ENCODE measurements at regions not wholly inside any gene's neighbourhood (a gene's known extent, or its start where the extent isn't known, plus 50 kb on each side); places are given as distances from the start of the nearest gene placed in this dataset.
"Not testable (repeated sequence)": the region's sequence is repeated elsewhere in the genome, so short reads cannot be mapped to it uniquely, and the experiment has no call there.

GRCh38 chr15:34501131-34501530, 63.5 kb upstream of the GOLGA8A start:
- H3F3A ChIP-seq (ENCODE audit: insufficient read depth, low read depth): no peaks in the 10 kb centered on the region
- H3K79me2 ChIP-seq (ENCODE audit: low read depth): no peaks in the 10 kb centered on the region
- no peak for TF ChIP-seq EZH2 (IDR thresholded peaks at IDR 0.05; ENCODE audit: low read depth)
- CTCF ChIA-PET: no interaction called here
- no peaks in the 10 kb centered on the region for H3K27me3 ChIP-seq (ENCODE audit: insufficient read depth, low read depth)
- no peak overlapping the region for H2AFZ ChIP-seq
- BruUV-seq (replicated peaks): no TSS peak
- H3K27ac ChIP-seq: no peak overlapping the region
- H3K4me1 ChIP-seq (replicated peaks; ENCODE audit: insufficient read depth): no peaks in the 10 kb centered on the region
- H4K20me1 ChIP-seq (ENCODE audit: insufficient read depth): no peaks in the 10 kb centered on the region
- POLR2A ChIA-PET (ENCODE audit: unreplicated experiment): no interaction called here
- no peak for DNase-seq
- H3K9me2 ChIP-seq (ENCODE audit: insufficient read depth): no peaks in the 10 kb centered on the region
- no peak overlapping the region for H3K4me2 ChIP-seq
- intact Hi-C loops (cut with micrococcal nuclease; ENCODE audit: unreplicated experiment): no loop called here
- H3K9me3 ChIP-seq (ENCODE audit: insufficient read depth, low read depth): no peaks in the 10 kb centered on the region
- no peak overlapping the region for H3K4me3 ChIP-seq
- no peaks in the 10 kb centered on the region for H3K36me3 ChIP-seq (ENCODE audit: low read depth)

GRCh38 chr15:34496207-34496995, 58.8 kb upstream of the GOLGA8A start:
- Histone ChIP-seq H3K27me3 (ENCODE audit: insufficient read depth, low read depth) (no peaks in the 10 kb centered on the region), H3K9me3 (ENCODE audit: insufficient read depth, low read depth) (no peaks in the 10 kb centered on the region), H4K20me1 (ENCODE audit: insufficient read depth) (no peaks in the 10 kb centered on the region), H3K9me2 (ENCODE audit: insufficient read depth) (no peaks in the 10 kb centered on the region), H3K4me1 (replicated peaks; ENCODE audit: insufficient read depth) (no peaks in the 10 kb centered on the region), H3K27ac (no peak overlapping the region), H3K4me3 (no peak overlapping the region), H3F3A (ENCODE audit: insufficient read depth, low read depth) (no peaks in the 10 kb centered on the region), H3K36me3 (ENCODE audit: low read depth) (no peaks in the 10 kb centered on the region), H2AFZ (no peak overlapping the region), H3K79me2 (ENCODE audit: low read depth) (no peaks in the 10 kb centered on the region), H3K4me2 (no peak overlapping the region)
- BruUV-seq (replicated peaks): no TSS peak
- TF ChIP-seq EZH2 (IDR thresholded peaks at IDR 0.05; ENCODE audit: low read depth) (no peak), CTCF (conservative IDR thresholded peaks at IDR 0.05) (no peak)
- POLR2A ChIA-PET (ENCODE audit: unreplicated experiment): no interaction called here
- CTCF ChIA-PET: no interaction called here
- DNase-seq: no peak
- intact Hi-C loops (cut with micrococcal nuclease; ENCODE audit: unreplicated experiment): no loop called here

- H3K27me3 ChIP-seq (ENCODE audit: insufficient read depth, low read depth); H3K4me3 ChIP-seq; BruUV-seq (replicated peaks); H3K4me1 ChIP-seq (replicated peaks; ENCODE audit: insufficient read depth); H3K79me2 ChIP-seq (ENCODE audit: low read depth); CTCF ChIA-PET; H3K27ac ChIP-seq; H3K4me2 ChIP-seq; H4K20me1 ChIP-seq (ENCODE audit: insufficient read depth); DNase-seq; H3F3A ChIP-seq (ENCODE audit: insufficient read depth, low read depth); H3K36me3 ChIP-seq (ENCODE audit: low read depth); H2AFZ ChIP-seq; H3K9me3 ChIP-seq (ENCODE audit: insufficient read depth, low read depth); intact Hi-C loops (cut with micrococcal nuclease; ENCODE audit: unreplicated experiment); POLR2A ChIA-PET (ENCODE audit: unreplicated experiment); H3K9me2 ChIP-seq (ENCODE audit: insufficient read depth): not testable (repeated sequence)
Observed at GRCh38 chr15:34495707-34496106, 58.1 kb upstream of the GOLGA8A start.

- no peaks in the 10 kb centered on the region for H3K9me2 ChIP-seq (ENCODE audit: insufficient read depth)
- intact Hi-C loops (cut with micrococcal nuclease; ENCODE audit: unreplicated experiment): no loop called here
- no peak overlapping the region for H3K4me2 ChIP-seq
- TF ChIP-seq EZH2 (IDR thresholded peaks at IDR 0.05; ENCODE audit: low read depth) (no peak), CTCF (conservative IDR thresholded peaks at IDR 0.05) (no peak)
- H3K36me3 ChIP-seq (ENCODE audit: low read depth): no peaks in the 10 kb centered on the region
- BruUV-seq (replicated peaks): no TSS peak
- no peak for DNase-seq
- CTCF ChIA-PET: no interaction called here
- no peaks in the 10 kb centered on the region for H3F3A ChIP-seq (ENCODE audit: insufficient read depth, low read depth)
- H2AFZ ChIP-seq: no peak overlapping the region
- H3K4me3 ChIP-seq: no peak overlapping the region
- no peaks in the 10 kb centered on the region for H4K20me1 ChIP-seq (ENCODE audit: insufficient read depth)
- H3K27ac ChIP-seq: no peak overlapping the region
- no peaks in the 10 kb centered on the region for H3K27me3 ChIP-seq (ENCODE audit: insufficient read depth, low read depth)
- POLR2A ChIA-PET (ENCODE audit: unreplicated experiment): no interaction called here
- H3K79me2 ChIP-seq (ENCODE audit: low read depth): no peaks in the 10 kb centered on the region
- H3K9me3 ChIP-seq (ENCODE audit: insufficient read depth, low read depth): no peaks in the 10 kb centered on the region
- H3K4me1 ChIP-seq (replicated peaks; ENCODE audit: insufficient read depth): no peaks in the 10 kb centered on the region
Observed at GRCh38 chr15:34494084-34494399, 56.4 kb upstream of the GOLGA8A start.
